ENCODE measurements at regions not wholly inside any gene's neighbourhood (a gene's known extent, or its start where the extent isn't known, plus 50 kb on each side); places are given as distances from the start of the nearest gene placed in this dataset.
"Not testable (repeated sequence)": the region's sequence is repeated elsewhere in the genome, so short reads cannot be mapped to it uniquely, and the experiment has no call there.

- 75% methylated on average over 15 of the region's 15 CpGs for WGBS
- Histone ChIP-seq H3K36me3 (ENCODE audit: insufficient read depth) (no peaks in the 10 kb centered on the region), H3K4me3 (ENCODE audit: low read depth, low read length) (no peak overlapping the region), H3K4me1 (ENCODE audit: insufficient read depth) (no peaks in the 10 kb centered on the region), H3K27ac (ENCODE audit: low read depth) (no peak overlapping the region)
- DNase-seq (ENCODE audit: extremely low spot score) = no peak
These were observed 103.8 kb upstream of the HMGA2 start for GRCh38 chr12:65720136-65721130.

DNA sequence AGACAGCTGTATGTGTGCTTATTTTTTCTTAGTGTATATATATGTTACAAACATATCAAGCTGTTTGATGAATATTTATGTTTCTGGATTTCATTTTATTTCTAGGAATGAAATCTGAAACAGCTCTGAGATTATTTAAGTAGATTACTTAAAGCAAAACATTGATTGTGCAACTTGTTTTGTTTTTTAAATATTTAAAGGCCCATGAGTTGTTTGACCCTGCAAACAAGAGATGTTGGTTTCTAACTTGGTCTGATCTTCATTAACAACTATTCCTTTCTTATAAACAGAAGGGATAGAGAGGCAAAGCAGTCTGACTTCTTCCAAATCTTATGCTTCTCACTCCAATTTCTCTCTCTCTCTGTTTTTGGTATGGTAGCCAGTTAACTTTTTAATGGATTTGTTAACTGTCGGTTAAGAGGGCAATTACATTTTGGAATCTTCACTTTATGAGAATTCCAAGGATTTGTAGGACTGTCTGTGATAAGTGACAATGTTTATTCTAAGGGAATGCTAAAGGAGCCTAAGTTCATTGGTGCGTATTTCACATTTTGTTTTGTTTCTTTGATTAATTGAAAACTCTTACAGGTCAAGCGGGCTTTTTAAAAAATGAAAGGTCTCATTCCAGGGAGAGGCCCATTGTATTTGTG is 102.6 kb upstream of the HMGA2 start:
- Histone ChIP-seq H3K4me1 (ENCODE audit: insufficient read depth) (no peaks in the 10 kb centered on the region), H3K4me3 (ENCODE audit: low read depth, low read length) (no peak overlapping the region), H3K27ac (ENCODE audit: low read depth) (no peak overlapping the region), H3K36me3 (ENCODE audit: insufficient read depth) (no peaks in the 10 kb centered on the region)
- no peak for DNase-seq (ENCODE audit: extremely low spot score)
- 71% methylated on average over 3 of the region's 3 CpGs for WGBS

DNA sequence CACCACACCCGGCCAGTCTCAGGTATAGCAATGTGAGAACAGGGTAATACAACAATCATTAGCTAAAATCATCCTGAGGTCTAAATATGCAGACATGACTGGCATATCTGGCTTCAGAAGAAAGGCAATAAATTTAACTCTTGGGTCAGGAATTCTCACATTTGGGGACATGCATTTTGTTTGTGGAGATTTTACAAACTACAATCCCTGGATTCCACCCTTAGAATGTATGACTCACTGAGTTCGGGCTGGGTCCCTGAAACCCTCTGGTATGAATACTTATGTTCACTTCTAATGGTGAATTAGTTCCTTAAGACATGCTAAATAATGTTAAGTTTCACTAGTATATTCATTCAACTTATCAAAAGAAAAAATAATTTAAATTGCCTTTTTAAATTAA is 98.9 kb upstream of the HMGA2 start:
- Histone ChIP-seq H3K4me3 (ENCODE audit: low read depth, low read length) (no peak overlapping the region), H3K36me3 (ENCODE audit: insufficient read depth) (no peaks in the 10 kb centered on the region), H3K27ac (ENCODE audit: low read depth) (no peak overlapping the region), H3K4me1 (ENCODE audit: insufficient read depth) (no peaks in the 10 kb centered on the region)
- no peak for DNase-seq (ENCODE audit: extremely low spot score)
- 89% methylated on average over 2 of the region's 2 CpGs for WGBS

DNA sequence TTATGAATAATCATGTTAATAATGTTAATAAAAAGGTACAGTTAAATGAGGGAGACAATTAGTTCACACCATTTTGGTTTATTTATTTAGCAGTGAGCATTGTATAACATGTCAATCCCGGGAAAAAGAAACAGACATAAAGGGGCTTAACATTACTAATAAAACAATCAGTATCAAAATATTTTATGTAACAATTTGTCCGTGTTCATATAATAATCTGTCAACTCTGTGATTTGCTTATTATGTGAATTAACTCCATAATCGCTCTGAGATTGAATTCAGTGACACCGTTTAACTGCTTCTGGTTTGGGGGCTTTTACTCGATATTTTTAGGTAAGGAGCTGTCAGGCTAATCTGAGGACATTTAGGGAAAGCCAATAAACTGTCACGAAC is 95.8 kb upstream of the HMGA2 start:
- WGBS = 31% methylated on average over 6 of the region's 6 CpGs
- Histone ChIP-seq H3K4me3 (ENCODE audit: low read depth, low read length) (no peak overlapping the region), H3K4me1 (ENCODE audit: insufficient read depth) (no peaks in the 10 kb centered on the region), H3K27ac (ENCODE audit: low read depth) (no peak overlapping the region), H3K36me3 (ENCODE audit: insufficient read depth) (no peaks in the 10 kb centered on the region)
- no peak for DNase-seq (ENCODE audit: extremely low spot score)

DNA sequence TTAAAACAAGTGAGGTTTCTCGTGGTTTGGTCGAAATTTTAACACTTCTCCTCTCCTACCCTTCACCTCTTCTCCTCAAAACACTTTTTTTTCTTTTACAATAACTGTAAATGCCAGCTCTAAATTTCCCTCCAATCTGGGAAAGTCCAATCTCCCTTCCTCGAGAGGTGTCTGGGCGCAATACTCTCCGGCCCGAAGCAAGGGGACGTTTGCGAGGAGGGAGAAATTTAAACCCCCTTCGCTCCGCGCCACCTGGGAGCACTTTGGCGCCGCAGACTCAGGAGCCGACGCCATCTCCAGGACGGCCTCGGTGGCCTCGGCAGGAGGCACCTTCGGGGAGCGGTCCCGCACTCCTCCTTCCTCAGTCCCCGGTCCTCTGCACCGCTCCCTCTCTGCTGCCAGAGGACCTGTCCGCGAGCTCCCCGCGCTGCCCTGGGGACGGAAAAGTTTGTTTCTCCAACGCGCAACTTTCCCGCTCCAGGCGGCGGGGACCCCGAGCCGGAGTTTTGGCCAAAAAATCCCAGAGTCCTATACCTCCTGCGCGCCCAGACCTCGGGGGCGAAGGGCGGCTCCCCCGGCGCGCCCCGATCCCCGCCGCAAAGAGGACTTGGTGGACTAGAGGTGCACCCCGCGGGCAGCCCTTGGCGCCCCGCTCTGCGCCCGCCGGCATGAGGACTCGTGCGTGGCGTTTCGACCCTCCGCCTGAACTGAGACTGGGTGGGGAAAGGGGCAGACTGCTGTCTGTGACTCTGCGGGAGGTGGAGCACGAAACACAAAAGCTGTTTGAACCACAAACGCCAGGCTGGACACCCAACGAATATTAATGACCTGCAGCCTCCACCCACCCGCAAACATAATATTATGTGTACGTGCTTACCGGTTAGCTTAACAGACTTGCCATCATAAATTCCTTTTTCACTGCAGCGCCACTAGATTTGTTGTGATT is 95.2 kb upstream of the HMGA2 start:
- Histone ChIP-seq H3K27ac (ENCODE audit: low read depth) (no peak overlapping the region), H3K4me3 (ENCODE audit: low read depth, low read length) (no peak overlapping the region), H3K36me3 (ENCODE audit: insufficient read depth) (no peaks in the 10 kb centered on the region), H3K4me1 (ENCODE audit: insufficient read depth) (no peaks in the 10 kb centered on the region)
- no peak for DNase-seq (ENCODE audit: extremely low spot score)
- 5% methylated on average over 66 of the region's 66 CpGs for WGBS

- WGBS = 86% methylated on average over 4 of the region's 4 CpGs
- DNase-seq (ENCODE audit: extremely low spot score) = no peak
- no peak overlapping the region for H3K4me3 ChIP-seq (ENCODE audit: low read depth, low read length)
- no peak overlapping the region for H3K27ac ChIP-seq (ENCODE audit: low read depth)
- H3K4me1 ChIP-seq (ENCODE audit: insufficient read depth) = no peaks in the 10 kb centered on the region
- H3K36me3 ChIP-seq (ENCODE audit: insufficient read depth) = no peaks in the 10 kb centered on the region
These were observed 92.5 kb upstream of the HMGA2 start for GRCh38 chr12:65731771-65732170.

GRCh38 chr12:65733643-65734042 is 90.6 kb upstream of the HMGA2 start:
- H3K36me3 ChIP-seq (ENCODE audit: insufficient read depth) = not testable (repeated sequence)

GRCh38 chr12:65734226-65734625 is 90.1 kb upstream of the HMGA2 start:
- WGBS = 86% methylated on average over 2 of the region's 2 CpGs
- Histone ChIP-seq H3K27ac (ENCODE audit: low read depth) (no peak overlapping the region), H3K4me3 (ENCODE audit: low read depth, low read length) (no peak overlapping the region), H3K36me3 (ENCODE audit: insufficient read depth) (no peaks in the 10 kb centered on the region), H3K4me1 (ENCODE audit: insufficient read depth) (no peaks in the 10 kb centered on the region)
- DNase-seq (ENCODE audit: extremely low spot score) = no peak

More at GRCh38 chr12:65733643-65734042, 90.6 kb upstream of the HMGA2 start:
- not testable (repeated sequence) for H3K4me3 ChIP-seq (ENCODE audit: low read depth, low read length); H3K4me1 ChIP-seq (ENCODE audit: insufficient read depth); H3K27ac ChIP-seq (ENCODE audit: low read depth); DNase-seq (ENCODE audit: extremely low spot score)
- WGBS = 92% methylated on average over 2 of the region's 2 CpGs

- Histone ChIP-seq H3K27ac (ENCODE audit: low read depth) (no peak overlapping the region), H3K36me3 (ENCODE audit: insufficient read depth) (no peaks in the 10 kb centered on the region), H3K4me3 (ENCODE audit: low read depth, low read length) (no peak overlapping the region), H3K4me1 (ENCODE audit: insufficient read depth) (no peaks in the 10 kb centered on the region)
- 96% methylated on average over 4 of the region's 4 CpGs for WGBS
- no peak for DNase-seq (ENCODE audit: extremely low spot score)
These were observed 84.7 kb upstream of the HMGA2 start for GRCh38 chr12:65739606-65740005.

- Histone ChIP-seq H3K4me1 (ENCODE audit: insufficient read depth) (no peaks in the 10 kb centered on the region), H3K27ac (ENCODE audit: low read depth) (no peak overlapping the region), H3K4me3 (ENCODE audit: low read depth, low read length) (no peak overlapping the region), H3K36me3 (ENCODE audit: insufficient read depth) (no peaks in the 10 kb centered on the region)
- DNase-seq (ENCODE audit: extremely low spot score) = no peak
- WGBS = 11% methylated on average over 1 of the region's 1 CpG
These were observed 83.8 kb upstream of the HMGA2 start for GRCh38 chr12:65740506-65740872.

- peak; percentile 62 for DNase-seq (ENCODE audit: extremely low spot score)
- Histone ChIP-seq H3K4me1 (ENCODE audit: insufficient read depth) (no peaks in the 10 kb centered on the region), H3K36me3 (ENCODE audit: insufficient read depth) (no peaks in the 10 kb centered on the region), H3K27ac (ENCODE audit: low read depth) (no peak overlapping the region), H3K4me3 (ENCODE audit: low read depth, low read length) (peak overlapping the region; percentile 46)
- 13% methylated on average over 39 of the region's 42 CpGs for WGBS
These were observed 83.2 kb upstream of the HMGA2 start for GRCh38 chr12:65740873-65741600.

DNA sequence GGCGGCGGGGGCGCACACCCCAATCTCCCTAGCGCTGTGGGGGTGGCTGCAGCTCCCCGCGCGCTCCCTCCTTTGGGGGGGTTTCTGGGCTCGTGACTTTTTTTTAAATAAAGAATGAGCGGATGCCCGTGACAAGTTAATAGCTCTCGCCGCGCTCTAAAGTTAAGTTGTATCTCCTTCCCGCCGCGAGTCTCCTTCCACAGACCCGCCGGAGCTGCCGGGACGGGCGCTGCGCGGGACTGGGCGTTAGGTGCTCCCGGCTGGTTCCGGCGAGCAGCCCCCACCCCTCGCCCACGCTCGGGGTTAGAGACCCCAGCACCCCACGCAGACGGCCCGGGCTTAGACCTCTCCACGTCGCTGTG is 82.6 kb upstream of the HMGA2 start:
- Histone ChIP-seq H3K36me3 (ENCODE audit: insufficient read depth) (no peaks in the 10 kb centered on the region), H3K27ac (ENCODE audit: low read depth) (no peak overlapping the region), H3K4me3 (ENCODE audit: low read depth, low read length) (peak overlapping the region; percentile 46), H3K4me1 (ENCODE audit: insufficient read depth) (no peaks in the 10 kb centered on the region)
- WGBS = under 1% methylated on average over 34 of the region's 35 CpGs
- DNase-seq (ENCODE audit: extremely low spot score) = no peak

Measured in urinary bladder (tissue), 3 donors.